Neural progenitor cell (in vitro differentiated cells): ENCODE measurements at regions not wholly inside any gene's neighbourhood (a gene's known extent, or its start where the extent isn't known, plus 50 kb on each side); places are given as distances from the start of the nearest gene placed in this dataset.
A peak's percentile ranks its signal among the peaks of the same experiment; 100 is the strongest.

Source experiments
- CTCF ChIP-seq: fragments of 200-600 bp; sonication (generic); IDR thresholded peaks from 2 replicates; pipeline ENCODE4 v1.5.1; 2017; ENCODE audit warnings: antibody characterized with exemption, mild to moderate bottlenecking
- EZH2phosphoT487 ChIP-seq: fragments of 200-600 bp; sonication (generic); IDR thresholded peaks from 2 replicates; pipeline ENCODE4 v1.6.1; 2017; ENCODE audit warnings: antibody characterized with exemption

GRCh38 chr2:60318544-60318943, 234.9 kb downstream of the BCL11A start:
- peak; percentile 45 for TF ChIP-seq CTCF
- TF ChIP-seq EZH2phosphoT487 = no peak
